GM12865 (cell line): ENCODE measurements at regions not wholly inside any gene's neighbourhood (a gene's known extent, or its start where the extent isn't known, plus 50 kb on each side); places are given as distances from the start of the nearest gene placed in this dataset.
"Not testable (repeated sequence)": the region's sequence is repeated elsewhere in the genome, so short reads cannot be mapped to it uniquely, and the experiment has no call there.

ENCODE experiments used
- DNase-seq: peaks from one replicate; pipeline ENCODE4 v3.0.0; 2010; ENCODE audit warnings: low read depth
- H3K4me3 ChIP-seq: 2 replicates; pipeline ENCODE4 v1.5.1; 2011; ENCODE audit warnings: mild to moderate bottlenecking, low read depth, low read length, control low read depth
- CTCF ChIP-seq: IDR thresholded peaks from 2 replicates; pipeline ENCODE4 v1.5.1; 2011; ENCODE audit warnings: low read length, control low read depth, low read depth, inconsistent platforms; ENCODE audit not compliant: insufficient read depth; ENCODE audit errors: missing control alignments

- H3K4me3 ChIP-seq = no peak overlapping the region
- TF ChIP-seq CTCF = no peak
- no peak for DNase-seq
Measured at GRCh38 chr10:28903736-28904135, 226.4 kb downstream of the BAMBI start.

DNA sequence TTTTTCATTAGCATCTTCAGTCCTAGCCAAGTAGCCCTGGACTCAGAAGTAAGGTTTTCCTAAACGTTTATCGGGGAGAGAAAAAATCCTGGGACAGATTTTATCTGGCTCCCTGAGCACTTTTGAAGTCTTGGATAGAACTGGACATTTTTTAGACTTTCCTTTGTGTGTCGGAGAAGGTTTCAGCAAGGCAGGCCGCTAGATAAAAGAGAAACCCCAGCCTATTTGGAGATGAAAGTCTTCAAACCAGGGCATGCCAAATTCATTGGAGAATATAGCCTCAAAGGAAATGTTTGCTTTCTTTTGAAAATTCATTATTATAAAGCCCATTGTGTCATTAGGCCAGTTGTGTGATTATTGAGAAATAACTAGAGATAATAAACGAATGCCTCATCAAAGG, 228.1 kb downstream of the BAMBI start:
- H3K4me3 ChIP-seq = no peak overlapping the region
- DNase-seq = no peak
- TF ChIP-seq CTCF = no peak

- no peak for TF ChIP-seq CTCF
- no peak for DNase-seq
- H3K4me3 ChIP-seq = no peak overlapping the region
Measured at GRCh38 chr10:28906011-28906411, 228.7 kb downstream of the BAMBI start.

DNA sequence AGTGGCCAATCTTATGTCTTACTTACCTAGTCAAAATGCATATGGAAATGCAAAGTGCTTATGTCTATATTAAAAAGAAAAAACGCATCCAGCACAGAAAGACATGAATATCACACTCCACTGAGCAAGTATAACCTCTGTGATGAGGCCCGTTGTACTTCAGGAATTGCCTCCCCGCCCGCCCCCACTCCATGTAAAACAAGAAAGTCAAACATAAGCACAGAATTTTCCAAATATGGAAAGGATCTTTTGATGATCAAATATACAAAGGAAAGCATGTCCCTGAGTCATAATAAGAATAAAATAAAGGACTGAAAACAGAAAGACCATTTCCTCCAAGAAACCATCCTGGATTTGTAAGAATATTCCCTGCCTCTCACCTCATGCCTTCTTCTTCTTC, 229.1 kb downstream of the BAMBI start:
- no peak overlapping the region for H3K4me3 ChIP-seq
- no peak for TF ChIP-seq CTCF
- no peak for DNase-seq

- no peak overlapping the region for H3K4me3 ChIP-seq
- TF ChIP-seq CTCF = no peak
- DNase-seq = no peak
Measured at GRCh38 chr10:28906934-28907333, 229.6 kb downstream of the BAMBI start.

- no peak for DNase-seq
- no peak for TF ChIP-seq CTCF
- H3K4me3 ChIP-seq = no peak overlapping the region
Measured at GRCh38 chr10:28909875-28910274, 232.6 kb downstream of the BAMBI start.

DNA sequence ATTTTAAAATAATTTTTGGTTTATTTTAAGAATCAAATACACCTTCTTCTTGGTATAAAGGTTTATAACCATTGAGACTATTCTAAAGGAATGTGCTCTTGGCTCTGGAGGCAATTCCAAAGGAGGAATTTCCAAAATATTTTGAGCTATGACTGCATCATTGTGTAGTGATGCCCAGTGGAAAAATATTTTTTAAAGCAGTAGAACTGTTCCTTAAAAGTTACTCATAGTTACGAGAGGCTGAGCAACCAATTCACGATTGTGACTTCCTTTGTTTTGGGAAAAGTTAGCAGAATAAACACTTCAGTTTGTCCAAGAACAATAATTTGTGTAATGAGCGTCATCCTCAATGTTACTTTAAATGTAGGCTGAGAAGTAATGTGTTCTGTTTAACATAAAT, 233.6 kb downstream of the BAMBI start:
- DNase-seq = no peak
- TF ChIP-seq CTCF = no peak
- no peak overlapping the region for H3K4me3 ChIP-seq

- H3K4me3 ChIP-seq, DNase-seq: not testable (repeated sequence)
Measured at GRCh38 chr10:28911511-28911910, 234.2 kb downstream of the BAMBI start.
